Psoas muscle (tissue), 7 donors: ENCODE measurements at regions not wholly inside any gene's neighbourhood (a gene's known extent, or its start where the extent isn't known, plus 50 kb on each side); places are given as distances from the start of the nearest gene placed in this dataset.
"Not testable (repeated sequence)": the region's sequence is repeated elsewhere in the genome, so short reads cannot be mapped to it uniquely, and the experiment has no call there.

ENCODE experiments used
- ATAC-seq, 4 donors: fragments of 200-7000 bp; cut with Tn5 transposase; one replicate each; pipeline ENCODE4 v1.9.1; 2020; ENCODE audit warnings: moderate library complexity in 3 of 4, mild to moderate bottlenecking in 2 of 4
- DNase-seq, 2 donors: peaks; one replicate each; pipeline ENCODE4 v3.0.0-alpha.2; 2020
- H3K27ac ChIP-seq: fragments of 200-600 bp; one replicate; pipeline ENCODE4 v1.8.0; 2022
- H3K27me3 ChIP-seq, 3 donors: fragments of 200-600 bp in 1 of 3; one replicate each; pipeline versions ENCODE4 v1.6.1 to v1.8.0; 2013 to 2022; ENCODE audit warnings: low read length in 2 of 3, mild to moderate bottlenecking in 2 of 3, moderate library complexity in 1 of 3; ENCODE audit not compliant: insufficient read depth in 3 of 3
- H3K36me3 ChIP-seq, 2 donors: fragments of 200-600 bp in 1 of 2; one replicate each; pipeline versions ENCODE4 v1.6.1 to v1.8.0; 2013 to 2022; ENCODE audit warnings: low read depth in 1 of 2, mild to moderate bottlenecking in 1 of 2, moderate library complexity in 1 of 2; ENCODE audit not compliant: insufficient read depth in 1 of 2
- H3K4me1 ChIP-seq: fragments of 200-600 bp; one replicate; pipeline ENCODE4 v1.8.0; 2022
- H3K4me3 ChIP-seq: fragments of 200-600 bp; one replicate; pipeline ENCODE4 v1.8.0; 2022; ENCODE audit warnings: mild to moderate bottlenecking
- H3K9me3 ChIP-seq: fragments of 200-600 bp; one replicate; pipeline ENCODE4 v1.8.0; 2022
- WGBS, 3 donors: extraction: QIAGEN DNeasy Blood & Tissue Kit; methylation state at CpG; one replicate each; pipeline versions ENCODE4 v1.1.6 to v1.1.7; 2013; 5-methylcytosine and 5-hydroxymethylcytosine counted together
- intact Hi-C, 2 donors: fragments of 100-400 bp; cut with DNase I; formaldehyde crosslinking; loops; one replicate each; pipeline versions ENCODE4 v1.11.0 to v1.14.2; 2022
- TF ChIP-seq, protein P1 (sequence below): fragments of 200-600 bp; IDR thresholded peaks from one replicate; pipeline ENCODE4 v1.8.0; 2022; ENCODE audit warnings: antibody characterized with exemption
- donor health status: healthy with polysubstance abuse.
- donor health status: DM: no; HTN: no; CAD: no; lungs with moderate emphysema.
- donor health status: Bipolar disorder and iron deficiency.
- donor health status: healthy.
- donor health status: DM: yes; HTN: yes; CAD: no.
- donor health status: DM: no; HTN: no; CAD: no.
- donor health status: DM: yes; HTN: yes; CAD: no.

GRCh38 chr6:169086020-169086419, 167.6 kb downstream of the THBS2 start:
- DNase-seq (no peak), ATAC-seq (no peak)
- Histone ChIP-seq H3K4me1 (no peaks in the 10 kb centered on the region), H3K9me3 (no peaks in the 10 kb centered on the region), H3K27me3 (no peaks in the 10 kb centered on the region), H3K36me3 (no peaks in the 10 kb centered on the region), H3K27ac (no peak overlapping the region), H3K4me3 (no peak overlapping the region)
- intact Hi-C loops = no loop called here
- TF ChIP-seq, protein P1, sequence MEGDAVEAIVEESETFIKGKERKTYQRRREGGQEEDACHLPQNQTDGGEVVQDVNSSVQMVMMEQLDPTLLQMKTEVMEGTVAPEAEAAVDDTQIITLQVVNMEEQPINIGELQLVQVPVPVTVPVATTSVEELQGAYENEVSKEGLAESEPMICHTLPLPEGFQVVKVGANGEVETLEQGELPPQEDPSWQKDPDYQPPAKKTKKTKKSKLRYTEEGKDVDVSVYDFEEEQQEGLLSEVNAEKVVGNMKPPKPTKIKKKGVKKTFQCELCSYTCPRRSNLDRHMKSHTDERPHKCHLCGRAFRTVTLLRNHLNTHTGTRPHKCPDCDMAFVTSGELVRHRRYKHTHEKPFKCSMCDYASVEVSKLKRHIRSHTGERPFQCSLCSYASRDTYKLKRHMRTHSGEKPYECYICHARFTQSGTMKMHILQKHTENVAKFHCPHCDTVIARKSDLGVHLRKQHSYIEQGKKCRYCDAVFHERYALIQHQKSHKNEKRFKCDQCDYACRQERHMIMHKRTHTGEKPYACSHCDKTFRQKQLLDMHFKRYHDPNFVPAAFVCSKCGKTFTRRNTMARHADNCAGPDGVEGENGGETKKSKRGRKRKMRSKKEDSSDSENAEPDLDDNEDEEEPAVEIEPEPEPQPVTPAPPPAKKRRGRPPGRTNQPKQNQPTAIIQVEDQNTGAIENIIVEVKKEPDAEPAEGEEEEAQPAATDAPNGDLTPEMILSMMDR = no peak
- 92 to 94% (median 93%) methylated on average over 10 of the region's 10 CpGs for WGBS, 3 donors

DNA sequence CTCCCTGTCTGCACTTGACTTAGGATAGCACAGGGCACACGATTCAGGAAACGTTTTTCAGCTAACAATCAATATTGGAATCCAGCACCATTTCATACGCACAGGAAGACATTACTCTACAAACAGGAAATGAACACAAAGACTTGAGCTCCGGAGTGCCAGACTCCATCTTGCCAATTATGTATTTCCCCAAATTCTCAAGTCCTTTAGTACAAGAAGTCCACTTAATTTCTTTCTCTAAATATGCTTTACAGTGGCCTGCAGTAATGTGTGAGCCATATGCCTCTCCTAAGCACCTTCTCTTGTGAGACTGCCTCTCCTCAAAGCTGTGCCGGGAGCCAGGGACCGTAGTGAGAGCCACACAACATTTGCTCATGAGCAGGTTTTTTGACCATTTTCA, 168.2 kb downstream of the THBS2 start:
- no peaks in the 10 kb centered on the region for H3K36me3 ChIP-seq
- TF ChIP-seq, protein P1 = no peak
- 70 to 76% (median 70%) methylated on average over 6 of the region's 6 CpGs for WGBS, 3 donors
- intact Hi-C loops = no loop called here
- H3K4me1 ChIP-seq = no peaks in the 10 kb centered on the region
- H3K27ac ChIP-seq = no peak overlapping the region
- ATAC-seq = no peak
- H3K27me3 ChIP-seq = no peaks in the 10 kb centered on the region
- no peak overlapping the region for H3K4me3 ChIP-seq
- H3K9me3 ChIP-seq = no peaks in the 10 kb centered on the region
- DNase-seq = no peak

DNA sequence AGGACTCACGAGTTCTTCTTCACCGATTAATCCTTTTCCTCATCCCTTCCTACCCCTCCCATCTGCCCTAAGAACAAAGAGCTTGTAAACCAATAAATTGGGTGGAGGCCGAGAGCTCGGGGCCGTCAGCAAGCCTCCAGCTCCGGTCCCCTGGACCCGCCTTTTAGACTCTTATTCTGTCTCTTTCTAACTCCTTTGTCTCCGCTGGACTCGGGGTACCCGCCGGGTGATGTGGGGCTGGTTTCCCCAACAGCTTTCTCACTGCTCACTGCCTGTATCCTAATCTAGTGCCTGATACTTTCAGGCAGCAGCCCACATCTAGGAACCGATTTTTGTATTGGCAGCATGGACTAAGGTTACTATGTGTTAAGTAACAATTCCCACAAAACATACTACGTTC, 169.1 kb downstream of the THBS2 start:
- intact Hi-C loops, H3K9me3 ChIP-seq, H3K36me3 ChIP-seq, DNase-seq, H3K4me1 ChIP-seq, H3K27ac ChIP-seq, H3K27me3 ChIP-seq, H3K4me3 ChIP-seq, ATAC-seq: not testable (repeated sequence)
- 93 to 94% (median 94%) methylated on average over 13 of the region's 13 CpGs for WGBS, 3 donors

DNA sequence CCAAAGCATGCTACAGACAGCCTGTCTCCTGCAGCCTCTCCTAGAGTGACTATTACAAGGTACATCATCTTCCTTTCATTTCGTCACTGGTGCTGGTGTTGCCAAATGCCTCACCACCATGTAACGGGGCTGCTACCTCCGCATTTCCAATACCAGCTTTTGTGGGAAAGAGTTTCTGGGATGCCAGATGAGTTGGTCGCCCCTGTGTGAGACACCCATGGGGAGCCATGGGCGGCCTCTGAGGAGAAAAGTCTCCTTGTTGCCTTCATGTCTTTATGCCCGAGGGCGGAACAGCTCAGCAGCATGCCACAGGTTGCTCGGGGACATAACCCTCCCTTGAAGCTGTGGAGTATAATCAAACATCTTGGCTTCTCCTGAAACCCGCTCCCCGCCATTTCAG, 169.6 kb downstream of the THBS2 start:
- WGBS, 3 donors = 94 to 97% (median 95%) methylated on average over 10 of the region's 10 CpGs

DNA sequence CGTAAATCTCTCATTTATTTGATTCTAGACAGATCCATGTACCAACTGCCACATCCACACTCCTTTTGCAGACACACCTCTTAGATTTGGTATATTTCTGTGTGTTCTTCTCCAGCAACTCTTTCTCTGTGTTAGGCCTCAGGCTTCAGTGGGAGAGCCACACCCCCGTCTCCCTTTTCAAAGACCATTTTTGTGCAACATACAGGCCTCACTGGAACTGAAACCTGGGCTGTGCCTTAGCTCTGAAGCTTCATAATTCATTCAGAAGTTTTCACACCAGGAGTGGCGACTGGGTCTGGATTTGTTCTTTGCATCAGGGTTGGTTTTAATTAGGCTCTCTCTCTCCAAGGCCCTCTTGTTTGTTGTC, 170.2 kb downstream of the THBS2 start:
- Histone ChIP-seq H3K9me3 (no peaks in the 10 kb centered on the region), H3K27me3 (no peaks in the 10 kb centered on the region), H3K4me1 (no peaks in the 10 kb centered on the region), H3K27ac (no peak overlapping the region), H3K4me3 (no peak overlapping the region), H3K36me3 (no peaks in the 10 kb centered on the region)
- no peak for DNase-seq
- TF ChIP-seq, protein P1 = no peak
- 62 to 64% (median 64%) methylated on average over 3 of the region's 3 CpGs for WGBS, 3 donors
- ATAC-seq = no peak
- intact Hi-C loops = no loop called here

More for the DNA sequence above, 169.6 kb downstream of the THBS2 start:
- Histone ChIP-seq H3K4me3 (no peak overlapping the region), H3K27ac (no peak overlapping the region), H3K9me3 (no peaks in the 10 kb centered on the region), H3K27me3 (no peaks in the 10 kb centered on the region), H3K36me3 (no peaks in the 10 kb centered on the region), H3K4me1 (no peaks in the 10 kb centered on the region)
- ATAC-seq (no peak), DNase-seq (no peak)
- TF ChIP-seq, protein P1 = no peak
- intact Hi-C loops = no loop called here
